SW480 (cell line): ENCODE measurements at regions not wholly inside any gene's neighbourhood (a gene's known extent, or its start where the extent isn't known, plus 50 kb on each side); places are given as distances from the start of the nearest gene placed in this dataset.
A peak's percentile ranks its signal among the peaks of the same experiment; 100 is the strongest.
"Not testable (repeated sequence)": the region's sequence is repeated elsewhere in the genome, so short reads cannot be mapped to it uniquely, and the experiment has no call there.

ENCODE experiments used
- DNase-seq: peaks from one replicate; pipeline ENCODE4 v3.0.0-alpha.2; 2016; ENCODE audit warnings: low spot score

DNA sequence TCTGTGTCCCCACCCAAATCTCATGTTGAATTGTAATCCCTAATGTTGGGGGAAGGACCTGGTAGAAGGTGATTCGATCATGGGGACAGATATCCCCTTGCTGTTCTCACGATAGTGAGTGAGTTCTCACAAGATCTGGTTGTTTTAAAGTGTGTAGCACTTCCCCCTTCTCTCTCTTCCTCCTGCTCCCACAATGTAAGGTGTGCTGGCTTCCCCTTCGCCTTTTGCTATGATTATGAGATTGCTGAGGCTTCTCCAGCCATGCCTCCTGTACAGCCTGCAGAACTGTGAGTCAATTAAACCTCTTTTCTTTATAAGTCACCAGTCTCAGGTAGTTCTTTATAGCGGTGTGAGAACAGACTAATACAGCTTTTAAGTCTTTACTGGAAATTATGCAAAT lies 193.3 kb upstream of the RBBP8 start:
- no peak for DNase-seq

DNA sequence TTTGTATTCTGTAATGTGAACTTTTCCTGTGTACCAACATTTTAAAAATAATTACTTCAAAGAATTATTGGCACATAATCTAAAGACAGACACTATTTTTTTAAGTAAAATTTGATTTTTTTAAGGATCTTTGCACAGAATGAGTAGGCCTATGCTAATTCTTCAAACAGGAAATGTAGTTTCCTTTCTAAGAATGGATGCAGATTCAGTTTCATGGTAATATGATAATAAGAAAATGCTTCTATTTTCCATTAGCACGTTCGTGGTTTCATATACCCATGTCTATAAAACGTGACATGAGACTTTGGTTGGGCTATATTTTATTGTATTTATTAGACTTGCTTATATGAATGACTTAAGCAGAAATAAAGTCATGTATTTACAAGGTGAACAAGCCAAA lies 191.8 kb upstream of the RBBP8 start:
- DNase-seq = no peak

DNA sequence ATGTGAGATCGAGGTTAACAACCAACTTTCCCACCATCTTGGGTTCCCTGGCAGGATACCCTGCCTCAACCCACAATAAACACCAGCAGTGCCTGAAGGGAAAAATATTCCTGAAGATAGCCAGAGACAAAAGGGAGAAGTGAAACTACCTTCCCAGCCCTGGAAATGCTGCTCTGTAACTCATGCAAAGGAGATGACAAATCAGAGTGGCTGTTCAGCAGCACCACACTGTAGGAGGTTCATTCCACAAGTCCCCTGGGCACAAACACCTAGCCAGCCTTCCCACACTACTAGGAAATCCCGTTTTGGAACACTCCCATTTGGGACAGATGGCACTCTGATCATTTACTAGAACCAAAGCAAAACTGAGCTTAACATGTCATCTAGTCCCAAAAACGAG lies 190.7 kb upstream of the RBBP8 start:
- peak; percentile 4 for DNase-seq

DNA sequence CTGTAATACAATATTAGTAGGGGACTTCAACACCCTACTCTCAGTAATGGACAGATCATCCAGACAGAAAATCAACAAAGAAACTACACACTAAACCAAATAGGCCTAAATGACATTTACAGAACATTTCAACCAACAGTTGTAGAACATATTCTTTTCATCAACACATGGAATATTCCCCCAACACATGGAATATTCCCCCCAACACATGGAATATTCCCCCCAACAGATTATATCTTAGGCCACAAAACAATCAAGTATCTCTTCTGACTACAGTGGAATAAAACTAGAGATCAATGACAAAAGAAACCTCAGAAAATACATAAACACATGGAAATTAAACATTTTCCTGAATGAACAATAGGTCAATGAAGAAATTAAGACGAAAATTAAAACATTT lies 187.2 kb upstream of the RBBP8 start:
- DNase-seq = no peak

DNA sequence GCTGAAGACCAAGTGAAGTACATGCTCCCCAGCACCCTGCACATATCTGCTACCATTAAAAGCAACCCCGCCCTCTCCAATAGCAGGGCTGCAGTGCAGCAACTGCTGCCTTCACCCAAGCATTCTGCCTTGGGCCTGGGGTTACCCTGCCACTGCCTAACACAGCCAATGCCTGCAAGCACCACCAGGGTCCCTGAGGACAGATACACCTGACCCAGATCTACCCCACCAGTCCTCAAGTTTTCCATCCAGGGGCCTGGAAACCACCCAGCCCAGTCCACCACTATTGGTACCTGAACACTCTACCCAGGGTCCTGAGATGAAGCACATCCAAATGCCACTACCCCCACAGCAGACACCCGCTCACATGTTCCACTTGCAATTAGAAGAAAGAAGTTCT lies 181.1 kb upstream of the RBBP8 start:
- no peak for DNase-seq

DNA sequence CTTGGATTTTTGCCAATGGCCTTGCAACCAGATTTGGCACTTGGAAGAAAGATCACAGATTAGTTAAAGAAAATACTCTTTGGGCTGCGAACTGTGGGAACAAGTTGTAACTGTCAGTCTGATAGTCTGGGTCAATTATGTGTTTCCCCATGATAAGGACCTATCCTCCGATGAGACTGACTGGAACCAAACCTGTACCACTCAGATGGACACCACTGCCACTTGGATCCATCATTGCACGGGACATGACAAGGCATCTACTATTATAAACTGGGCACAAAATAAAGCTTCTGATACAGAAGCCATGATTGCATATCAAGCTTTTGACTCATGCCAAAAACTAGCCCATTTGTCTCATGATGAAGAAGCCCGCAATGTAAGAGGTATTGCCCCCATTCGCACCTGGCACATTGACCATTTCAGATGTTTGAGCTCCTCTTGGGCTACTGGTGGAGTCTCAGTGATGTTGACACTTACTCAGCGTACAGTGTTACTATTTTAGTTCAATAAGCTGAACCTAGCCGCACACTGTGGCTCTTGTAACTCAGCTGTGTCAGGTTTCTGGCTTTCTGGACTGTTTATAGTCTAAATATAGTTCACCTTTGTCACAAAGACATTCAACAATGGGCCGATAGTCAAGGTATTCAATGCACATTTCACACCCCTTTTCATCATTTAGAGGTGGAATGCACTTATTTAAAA lies 179.8 kb upstream of the RBBP8 start:
- DNase-seq = no peak

DNA sequence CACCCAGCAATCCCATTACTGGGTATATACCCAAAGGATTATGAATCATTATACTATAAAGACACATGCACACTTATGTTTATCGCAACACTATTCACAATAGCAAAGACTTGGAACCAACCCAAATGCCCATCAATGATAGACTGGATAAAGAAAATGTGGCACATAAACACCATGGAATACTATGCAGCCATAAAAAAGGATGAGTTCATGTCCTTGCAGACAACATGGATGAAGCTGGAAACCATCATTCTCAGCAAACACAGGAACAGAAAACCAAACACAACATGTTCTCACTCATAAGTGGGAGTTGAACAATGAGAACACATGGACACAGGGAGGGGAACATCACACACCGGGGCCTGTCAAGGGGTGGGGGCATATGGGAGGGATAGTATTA lies 169.1 kb upstream of the RBBP8 start:
- DNase-seq = not testable (repeated sequence)

DNA sequence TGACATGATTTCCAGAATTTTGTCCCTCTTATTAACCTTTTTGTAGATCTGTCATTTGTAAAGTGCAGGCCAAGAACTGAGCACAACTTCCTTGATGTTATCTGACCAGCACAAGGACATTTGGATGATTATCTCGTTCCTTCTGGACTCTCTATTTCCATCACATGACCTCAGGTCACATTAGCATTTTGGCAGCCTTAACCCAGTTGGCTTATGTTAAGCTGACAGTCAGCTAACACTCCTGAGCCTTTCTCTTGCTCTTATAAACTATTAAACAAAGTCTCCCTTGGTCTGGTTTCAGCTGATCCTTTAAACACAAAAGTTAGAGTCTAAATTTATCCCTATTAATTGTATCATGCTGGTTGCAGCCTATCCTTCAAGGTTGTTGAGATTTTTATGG lies 167.2 kb upstream of the RBBP8 start:
- no peak for DNase-seq

DNA sequence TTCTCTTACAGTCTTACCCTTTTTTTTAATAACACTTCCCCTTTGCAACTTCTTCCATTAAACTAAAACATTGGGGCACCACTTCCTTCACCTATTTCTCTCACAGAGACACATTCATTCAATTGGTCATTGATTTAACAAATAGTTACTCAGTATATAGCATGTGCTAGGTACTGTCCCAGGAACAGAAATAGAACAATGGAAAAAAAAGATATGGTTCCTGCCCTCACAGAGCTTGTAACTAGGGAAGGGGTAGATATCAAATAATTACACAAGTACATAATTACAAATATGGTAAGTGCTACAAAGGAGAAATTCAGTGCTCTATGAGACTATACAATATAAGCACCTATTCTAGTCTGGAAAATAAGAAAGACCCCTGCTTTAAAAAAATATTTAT lies 165.5 kb upstream of the RBBP8 start:
- no peak for DNase-seq

DNA sequence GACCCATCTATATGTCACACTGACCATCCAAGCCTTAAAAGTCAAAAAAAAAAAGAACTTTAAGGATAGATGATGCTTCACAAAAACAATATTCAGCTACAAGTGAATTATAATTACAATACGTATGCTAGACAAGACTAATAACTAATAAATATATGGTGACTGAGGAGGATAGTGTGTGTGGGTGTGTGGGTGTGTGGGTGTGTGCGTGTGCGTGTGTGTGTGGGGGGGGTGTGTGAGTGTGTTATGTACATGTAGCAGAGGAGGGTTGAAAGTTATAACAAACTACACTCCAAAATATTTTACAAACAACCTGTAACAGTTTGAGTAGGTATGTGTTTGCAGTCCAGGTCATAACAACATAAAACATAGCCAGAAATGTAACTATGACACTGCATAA lies 159.2 kb upstream of the RBBP8 start:
- no peak for DNase-seq

DNA sequence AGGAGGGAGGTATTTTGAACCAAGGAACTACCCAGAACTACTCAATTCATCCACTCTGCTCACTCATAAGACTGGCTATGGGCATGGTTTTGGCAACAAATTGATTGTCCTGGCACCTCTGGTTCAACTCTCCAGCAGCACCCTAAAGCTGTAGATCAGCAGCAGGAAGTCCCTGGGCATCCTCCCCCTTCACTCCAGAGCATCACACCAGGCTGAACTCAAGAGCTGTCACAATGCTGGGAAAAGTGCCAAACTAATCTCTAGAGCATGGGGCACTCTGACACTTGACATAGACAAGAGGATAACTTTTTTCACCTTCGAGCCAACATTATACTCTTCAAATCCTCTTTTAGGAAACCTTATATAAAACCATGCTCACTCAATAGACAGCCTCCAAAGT lies 154.1 kb upstream of the RBBP8 start:
- no peak for DNase-seq

DNA sequence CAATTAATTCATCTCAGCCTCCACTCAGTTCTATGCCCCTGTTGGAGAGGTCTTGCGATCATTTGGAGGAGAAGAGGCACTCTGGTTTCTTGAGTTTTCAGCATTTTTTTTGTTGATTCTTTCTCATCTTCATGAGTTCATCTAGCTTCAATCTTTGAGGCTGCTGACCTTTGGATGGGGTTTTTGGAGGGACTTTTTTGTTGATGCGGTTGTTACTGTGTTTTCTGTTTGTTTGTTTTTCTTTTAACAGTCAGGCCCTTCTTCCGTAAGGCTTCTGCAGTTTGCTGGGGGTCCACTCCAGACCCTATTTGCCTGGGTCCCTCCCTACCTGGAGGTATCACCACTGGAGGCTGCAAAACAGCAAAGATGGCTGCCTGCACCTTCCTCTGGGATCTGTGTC lies 149.9 kb upstream of the RBBP8 start:
- DNase-seq = no peak

DNA sequence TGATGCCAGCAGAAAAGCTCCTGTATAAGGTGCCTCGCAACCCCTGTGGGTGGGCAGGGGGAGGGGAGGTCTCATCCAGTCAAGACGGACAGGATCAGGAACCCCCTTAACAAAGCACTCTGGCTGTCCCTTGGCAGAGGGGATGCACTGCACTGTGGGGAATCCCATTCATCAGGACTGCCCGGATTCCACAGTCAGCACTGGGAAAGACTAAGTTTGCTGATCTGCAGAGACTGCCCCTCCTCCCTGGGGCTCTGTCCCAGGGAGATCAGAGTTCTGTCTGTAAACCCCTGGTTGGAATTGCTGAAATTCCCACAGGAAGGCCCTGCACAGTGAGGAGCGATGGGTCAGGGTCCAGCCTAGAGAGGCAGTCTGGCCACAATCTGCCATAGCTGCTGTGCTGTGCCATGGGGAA lies 149.5 kb upstream of the RBBP8 start:
- no peak for DNase-seq

DNA sequence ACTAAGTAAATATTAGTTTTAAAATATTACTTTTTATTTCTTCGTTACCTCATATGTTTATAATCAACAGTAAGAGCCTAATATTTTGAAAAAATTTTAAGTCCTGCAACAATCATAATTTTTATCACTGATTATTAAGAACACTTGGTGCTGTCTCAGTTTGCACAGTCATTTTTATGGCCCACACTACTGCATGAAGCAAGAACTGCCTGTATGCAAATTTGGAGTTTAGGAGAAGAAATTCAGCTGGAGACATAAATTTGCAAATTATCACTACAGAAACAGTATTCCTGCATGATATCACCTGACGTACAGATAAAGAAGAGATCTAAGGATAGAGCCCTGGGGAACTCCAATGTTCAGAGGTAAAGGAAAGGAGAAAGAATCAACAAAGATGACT lies 144.1 kb upstream of the RBBP8 start:
- DNase-seq = no peak

DNA sequence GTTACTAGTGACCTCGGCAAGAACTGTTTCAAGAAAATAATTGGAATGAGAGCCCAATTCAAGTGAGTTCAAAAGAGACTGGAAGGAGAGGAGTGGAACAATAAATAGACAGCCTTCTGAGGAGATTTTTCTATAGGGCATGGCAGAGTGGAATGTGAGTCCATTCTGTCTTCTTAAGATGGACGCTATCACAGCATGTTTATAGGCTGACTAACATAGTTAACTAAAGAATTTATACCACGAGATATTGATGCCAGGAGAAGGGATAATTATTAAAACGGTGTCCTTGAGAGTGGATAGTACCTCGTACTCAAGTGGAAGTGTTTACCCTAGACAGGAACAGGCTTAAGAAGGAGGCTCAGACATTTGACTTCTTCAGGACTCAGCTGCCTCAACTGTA lies 143.5 kb upstream of the RBBP8 start:
- no peak for DNase-seq

DNA sequence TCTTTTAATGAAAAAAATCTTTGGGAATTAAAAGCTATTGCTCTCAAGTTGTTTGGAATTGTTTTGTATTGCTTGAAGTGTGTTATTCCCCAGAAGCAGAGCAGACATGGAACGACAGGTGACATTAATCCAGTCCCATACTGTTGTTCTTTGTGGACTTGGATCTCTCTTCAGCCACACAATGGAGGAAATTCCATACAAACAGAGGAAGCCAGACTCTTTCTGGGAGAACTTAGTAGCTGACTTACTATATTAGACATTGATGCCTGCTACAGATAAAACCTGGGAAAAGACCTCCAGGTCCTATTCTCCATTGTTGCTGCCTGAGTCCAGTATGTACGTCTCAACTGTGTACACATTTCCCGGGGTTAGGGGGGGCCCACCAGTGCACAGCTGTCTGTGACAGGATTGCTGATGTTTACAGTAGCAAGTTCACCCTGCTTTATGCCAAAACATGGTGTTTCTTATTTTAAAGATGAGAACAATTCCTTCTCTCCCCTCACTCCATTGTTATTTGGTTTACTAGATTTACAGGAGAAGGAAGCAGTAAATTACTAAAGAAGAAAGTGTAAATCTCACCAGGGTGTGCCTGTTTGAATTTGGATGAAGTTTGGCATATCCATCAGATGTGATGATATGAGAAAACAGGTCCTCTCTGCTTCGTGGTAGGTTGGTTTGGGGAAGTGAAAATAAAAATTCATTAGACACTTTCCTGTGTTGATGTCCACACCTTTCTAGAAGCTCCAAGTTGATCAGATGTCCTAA lies 142.4 kb upstream of the RBBP8 start:
- DNase-seq = no peak

DNA sequence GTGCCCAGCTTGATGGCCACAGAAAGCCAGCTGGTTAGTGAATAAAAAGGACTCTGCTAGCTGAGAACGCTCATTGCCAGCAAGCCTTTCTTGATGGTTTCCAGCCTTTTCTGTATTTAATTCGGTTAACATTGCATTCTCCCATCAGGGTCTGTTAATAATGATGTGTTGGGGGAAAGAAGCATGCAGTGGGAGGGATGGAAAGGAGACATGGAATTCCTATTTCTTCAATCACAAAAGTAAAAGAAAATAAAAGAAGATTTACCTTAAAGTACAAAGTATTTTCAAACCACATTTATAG lies 141.9 kb upstream of the RBBP8 start:
- DNase-seq = no peak

DNA sequence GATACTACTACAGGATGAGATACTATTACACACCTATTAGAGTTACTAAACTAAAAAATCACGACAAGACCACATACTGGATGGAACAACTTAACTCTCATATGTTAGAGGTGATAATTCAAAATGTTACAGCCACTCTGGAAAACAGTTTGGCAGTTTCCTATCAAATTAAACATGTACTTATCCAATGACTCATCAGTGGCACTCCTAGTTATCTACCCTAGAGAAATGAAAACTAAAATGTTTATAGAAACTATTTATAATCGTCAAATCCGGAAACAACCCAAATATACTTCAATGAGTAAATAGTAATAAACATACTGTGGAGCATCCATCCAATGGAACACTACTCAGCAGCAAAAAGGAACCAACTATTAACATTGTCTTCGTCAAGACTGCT lies 137.0 kb upstream of the RBBP8 start:
- no peak for DNase-seq

DNA sequence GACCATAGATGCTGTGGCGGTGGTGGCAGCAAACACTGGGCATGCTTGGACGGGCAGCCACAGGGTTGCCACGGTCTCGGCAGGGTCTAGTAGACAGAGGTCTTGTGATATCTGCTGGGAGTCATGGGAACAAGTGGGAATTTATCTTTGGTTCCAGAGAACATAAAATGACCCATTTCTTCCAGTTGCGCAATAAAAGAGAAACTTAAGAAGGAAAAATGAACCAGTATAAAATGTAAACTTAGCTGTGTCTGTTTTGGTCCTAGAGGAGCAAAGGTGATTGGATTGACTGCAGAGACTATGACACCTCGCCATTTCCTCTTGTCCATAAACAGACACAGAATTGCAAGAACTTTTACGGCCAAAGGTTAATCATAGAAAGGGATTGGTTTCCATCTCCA lies 132.6 kb upstream of the RBBP8 start:
- no peak for DNase-seq

DNA sequence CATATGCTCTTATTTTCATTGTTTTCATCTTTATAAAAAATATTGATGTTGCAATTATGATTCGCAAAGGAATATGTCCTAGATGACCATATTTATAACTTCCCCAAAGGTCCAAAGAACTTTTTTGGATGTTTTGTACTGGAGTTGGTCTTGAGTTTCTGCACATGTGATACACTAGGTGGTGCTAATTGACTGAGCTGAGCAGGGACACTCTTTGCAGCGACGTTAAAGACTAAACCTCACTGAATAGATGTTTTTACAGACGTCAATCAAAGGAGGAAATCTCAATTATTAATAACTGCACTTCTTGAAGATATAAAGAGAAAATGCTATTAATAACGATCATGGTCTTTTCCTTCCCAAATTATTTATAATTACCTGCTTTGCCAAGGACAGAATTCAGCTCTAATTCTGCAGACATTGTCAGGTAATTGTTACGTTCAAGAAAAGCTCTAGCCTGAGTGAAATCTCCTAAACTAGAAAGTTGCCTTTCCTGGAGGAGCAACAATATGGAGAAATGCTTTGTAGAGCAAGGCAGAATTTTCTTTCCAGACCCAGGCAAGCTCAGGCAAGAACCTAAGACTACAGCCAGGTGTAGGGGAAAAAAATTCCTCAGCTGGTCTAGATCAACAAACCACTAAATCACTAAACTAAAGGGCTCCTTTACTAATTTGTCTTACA lies 119.3 kb upstream of the RBBP8 start:
- peak; percentile 43 for DNase-seq

DNA sequence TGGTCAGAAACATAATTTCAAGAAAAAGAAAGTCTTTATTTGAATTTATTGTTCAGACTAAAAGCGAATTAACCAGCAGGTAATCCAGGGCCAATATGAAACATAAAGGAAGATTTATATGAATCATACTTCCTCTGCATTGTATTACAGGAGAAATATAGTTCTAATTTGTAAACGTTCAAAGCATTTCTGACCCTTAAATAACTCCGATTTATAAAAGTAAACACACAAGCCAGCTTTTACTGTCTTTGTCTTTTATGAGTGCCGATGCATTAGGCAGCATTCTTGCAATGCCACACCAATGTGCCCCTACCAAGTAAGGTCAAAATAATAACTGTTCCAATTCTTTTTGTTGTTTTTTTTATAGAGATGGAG lies 118.8 kb upstream of the RBBP8 start:
- no peak for DNase-seq

DNA sequence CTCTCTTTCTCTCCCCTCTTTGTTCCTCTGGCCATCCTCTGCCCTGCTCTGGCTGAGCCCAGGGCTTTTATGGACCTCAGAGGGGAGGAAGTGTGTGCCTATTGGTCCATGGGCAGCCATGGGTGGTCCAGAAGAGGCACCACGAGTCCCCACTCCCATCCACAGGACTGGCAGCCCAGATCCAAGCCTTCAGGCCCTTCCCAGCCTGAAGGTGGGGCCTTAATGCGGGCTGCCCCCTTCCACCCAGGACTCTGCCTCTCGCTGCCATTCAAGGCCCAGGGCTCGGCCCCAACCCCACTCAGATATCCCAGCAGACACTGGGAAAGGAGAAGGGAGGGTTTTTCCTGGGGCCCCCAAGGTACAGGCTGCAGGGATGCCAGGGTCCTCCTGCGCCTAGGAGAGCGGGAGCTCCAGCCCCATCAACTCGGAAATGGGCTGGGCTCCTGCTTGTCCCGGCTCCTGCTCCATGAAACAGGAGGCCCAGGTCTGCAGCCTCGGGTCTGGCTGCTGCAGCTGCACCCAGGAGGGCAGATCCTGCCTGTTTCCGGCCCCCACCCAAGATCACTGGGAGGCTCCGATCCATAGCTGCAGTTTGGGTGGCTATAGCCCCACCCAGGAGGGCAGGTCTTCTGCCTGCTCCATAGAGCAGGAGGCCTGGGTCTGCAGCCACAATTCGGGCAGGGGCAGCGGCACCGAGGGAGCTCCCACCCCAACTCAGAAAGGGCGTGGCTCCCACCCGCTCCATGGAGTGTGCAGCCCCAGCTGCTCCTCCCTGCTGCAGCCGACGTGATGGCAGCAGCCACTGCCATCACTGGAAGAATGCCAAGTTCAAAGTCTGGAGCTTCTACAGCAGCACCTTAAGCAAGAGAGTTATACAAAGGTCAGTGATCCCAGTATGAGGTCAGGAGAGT lies 116.6 kb upstream of the RBBP8 start:
- no peak for DNase-seq

DNA sequence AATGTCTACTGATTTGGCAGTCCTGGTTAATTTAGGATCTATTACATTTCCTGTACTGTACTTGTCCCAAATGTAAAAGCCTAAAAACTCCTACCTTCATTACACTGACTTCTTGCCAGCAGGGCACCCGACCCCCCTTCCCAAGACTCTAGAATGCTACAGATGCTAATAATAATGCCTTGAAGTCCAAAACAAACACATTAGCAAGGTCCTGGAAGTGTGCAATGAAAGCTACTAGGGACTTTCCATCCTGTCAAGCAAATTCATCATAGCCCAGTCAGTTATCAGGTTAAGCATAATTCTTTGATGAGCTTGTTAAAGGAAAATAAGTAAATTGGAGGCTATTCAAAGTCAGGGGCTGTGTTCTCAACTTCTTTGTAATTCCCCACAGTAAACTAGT lies 115.3 kb upstream of the RBBP8 start:
- no peak for DNase-seq
